H1 (cell line): ENCODE measurements at regions not wholly inside any gene's neighbourhood (a gene's known extent, or its start where the extent isn't known, plus 50 kb on each side); places are given as distances from the start of the nearest gene placed in this dataset.

ENCODE experiments used
- YY1 ChIP-seq: IDR thresholded peaks from 2 replicates; pipeline ENCODE4 v1.6.1; 2011; ENCODE audit warnings: low read depth, mild to moderate bottlenecking, low read length
- TF ChIP-seq, protein P1 (sequence below): fragments of 300-600 bp; sonication (generic); IDR thresholded peaks from 2 replicates; pipeline ENCODE4 v1.7.1; 2012; ENCODE audit warnings: low read length, moderate library complexity, mild to moderate bottlenecking, inconsistent platforms; ENCODE audit not compliant: insufficient replicate concordance

- no peak for TF ChIP-seq YY1
- TF ChIP-seq, protein P1, sequence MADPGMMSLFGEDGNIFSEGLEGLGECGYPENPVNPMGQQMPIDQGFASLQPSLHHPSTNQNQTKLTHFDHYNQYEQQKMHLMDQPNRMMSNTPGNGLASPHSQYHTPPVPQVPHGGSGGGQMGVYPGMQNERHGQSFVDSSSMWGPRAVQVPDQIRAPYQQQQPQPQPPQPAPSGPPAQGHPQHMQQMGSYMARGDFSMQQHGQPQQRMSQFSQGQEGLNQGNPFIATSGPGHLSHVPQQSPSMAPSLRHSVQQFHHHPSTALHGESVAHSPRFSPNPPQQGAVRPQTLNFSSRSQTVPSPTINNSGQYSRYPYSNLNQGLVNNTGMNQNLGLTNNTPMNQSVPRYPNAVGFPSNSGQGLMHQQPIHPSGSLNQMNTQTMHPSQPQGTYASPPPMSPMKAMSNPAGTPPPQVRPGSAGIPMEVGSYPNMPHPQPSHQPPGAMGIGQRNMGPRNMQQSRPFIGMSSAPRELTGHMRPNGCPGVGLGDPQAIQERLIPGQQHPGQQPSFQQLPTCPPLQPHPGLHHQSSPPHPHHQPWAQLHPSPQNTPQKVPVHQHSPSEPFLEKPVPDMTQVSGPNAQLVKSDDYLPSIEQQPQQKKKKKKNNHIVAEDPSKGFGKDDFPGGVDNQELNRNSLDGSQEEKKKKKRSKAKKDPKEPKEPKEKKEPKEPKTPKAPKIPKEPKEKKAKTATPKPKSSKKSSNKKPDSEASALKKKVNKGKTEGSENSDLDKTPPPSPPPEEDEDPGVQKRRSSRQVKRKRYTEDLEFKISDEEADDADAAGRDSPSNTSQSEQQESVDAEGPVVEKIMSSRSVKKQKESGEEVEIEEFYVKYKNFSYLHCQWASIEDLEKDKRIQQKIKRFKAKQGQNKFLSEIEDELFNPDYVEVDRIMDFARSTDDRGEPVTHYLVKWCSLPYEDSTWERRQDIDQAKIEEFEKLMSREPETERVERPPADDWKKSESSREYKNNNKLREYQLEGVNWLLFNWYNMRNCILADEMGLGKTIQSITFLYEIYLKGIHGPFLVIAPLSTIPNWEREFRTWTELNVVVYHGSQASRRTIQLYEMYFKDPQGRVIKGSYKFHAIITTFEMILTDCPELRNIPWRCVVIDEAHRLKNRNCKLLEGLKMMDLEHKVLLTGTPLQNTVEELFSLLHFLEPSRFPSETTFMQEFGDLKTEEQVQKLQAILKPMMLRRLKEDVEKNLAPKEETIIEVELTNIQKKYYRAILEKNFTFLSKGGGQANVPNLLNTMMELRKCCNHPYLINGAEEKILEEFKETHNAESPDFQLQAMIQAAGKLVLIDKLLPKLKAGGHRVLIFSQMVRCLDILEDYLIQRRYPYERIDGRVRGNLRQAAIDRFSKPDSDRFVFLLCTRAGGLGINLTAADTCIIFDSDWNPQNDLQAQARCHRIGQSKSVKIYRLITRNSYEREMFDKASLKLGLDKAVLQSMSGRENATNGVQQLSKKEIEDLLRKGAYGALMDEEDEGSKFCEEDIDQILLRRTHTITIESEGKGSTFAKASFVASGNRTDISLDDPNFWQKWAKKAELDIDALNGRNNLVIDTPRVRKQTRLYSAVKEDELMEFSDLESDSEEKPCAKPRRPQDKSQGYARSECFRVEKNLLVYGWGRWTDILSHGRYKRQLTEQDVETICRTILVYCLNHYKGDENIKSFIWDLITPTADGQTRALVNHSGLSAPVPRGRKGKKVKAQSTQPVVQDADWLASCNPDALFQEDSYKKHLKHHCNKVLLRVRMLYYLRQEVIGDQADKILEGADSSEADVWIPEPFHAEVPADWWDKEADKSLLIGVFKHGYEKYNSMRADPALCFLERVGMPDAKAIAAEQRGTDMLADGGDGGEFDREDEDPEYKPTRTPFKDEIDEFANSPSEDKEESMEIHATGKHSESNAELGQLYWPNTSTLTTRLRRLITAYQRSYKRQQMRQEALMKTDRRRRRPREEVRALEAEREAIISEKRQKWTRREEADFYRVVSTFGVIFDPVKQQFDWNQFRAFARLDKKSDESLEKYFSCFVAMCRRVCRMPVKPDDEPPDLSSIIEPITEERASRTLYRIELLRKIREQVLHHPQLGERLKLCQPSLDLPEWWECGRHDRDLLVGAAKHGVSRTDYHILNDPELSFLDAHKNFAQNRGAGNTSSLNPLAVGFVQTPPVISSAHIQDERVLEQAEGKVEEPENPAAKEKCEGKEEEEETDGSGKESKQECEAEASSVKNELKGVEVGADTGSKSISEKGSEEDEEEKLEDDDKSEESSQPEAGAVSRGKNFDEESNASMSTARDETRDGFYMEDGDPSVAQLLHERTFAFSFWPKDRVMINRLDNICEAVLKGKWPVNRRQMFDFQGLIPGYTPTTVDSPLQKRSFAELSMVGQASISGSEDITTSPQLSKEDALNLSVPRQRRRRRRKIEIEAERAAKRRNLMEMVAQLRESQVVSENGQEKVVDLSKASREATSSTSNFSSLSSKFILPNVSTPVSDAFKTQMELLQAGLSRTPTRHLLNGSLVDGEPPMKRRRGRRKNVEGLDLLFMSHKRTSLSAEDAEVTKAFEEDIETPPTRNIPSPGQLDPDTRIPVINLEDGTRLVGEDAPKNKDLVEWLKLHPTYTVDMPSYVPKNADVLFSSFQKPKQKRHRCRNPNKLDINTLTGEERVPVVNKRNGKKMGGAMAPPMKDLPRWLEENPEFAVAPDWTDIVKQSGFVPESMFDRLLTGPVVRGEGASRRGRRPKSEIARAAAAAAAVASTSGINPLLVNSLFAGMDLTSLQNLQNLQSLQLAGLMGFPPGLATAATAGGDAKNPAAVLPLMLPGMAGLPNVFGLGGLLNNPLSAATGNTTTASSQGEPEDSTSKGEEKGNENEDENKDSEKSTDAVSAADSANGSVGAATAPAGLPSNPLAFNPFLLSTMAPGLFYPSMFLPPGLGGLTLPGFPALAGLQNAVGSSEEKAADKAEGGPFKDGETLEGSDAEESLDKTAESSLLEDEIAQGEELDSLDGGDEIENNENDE, result no peak
Observed at GRCh38 chr9:86166546-86166945, 67.2 kb upstream of the GOLM1 start (continued).
